PC-3 (cell line): ENCODE measurements at regions not wholly inside any gene's neighbourhood (a gene's known extent, or its start where the extent isn't known, plus 50 kb on each side); places are given as distances from the start of the nearest gene placed in this dataset.

Experiments
- ATAC-seq: fragments of 200-7000 bp; cut with Tn5 transposase; 2 replicates; pipeline ENCODE4 v1.9.1; 2020; ENCODE audit warnings: mild to moderate bottlenecking, moderate library complexity
- BruUV-seq: library from RNA; stranded (reverse); fragments of 400-500 nt; replicated peaks from 2 replicates; lab custom pipeline; 2021; lab: Mats Ljungman, UMichigan
- CTCF ChIA-PET: fragments of 300-600 bp; sonication (Branson Sonifier 250); formaldehyde crosslinking; loops from one replicate; lab custom pipeline; 2022; ENCODE audit warnings: antibody characterized with exemption; lab: Charles Lee
- POLR2A ChIA-PET: fragments of 300-600 bp; sonication (Branson Sonifier 250); formaldehyde crosslinking; loops from one replicate; lab custom pipeline; 2022; ENCODE audit warnings: antibody characterized with exemption; ENCODE audit not compliant: unreplicated experiment; lab: Charles Lee
- DNase-seq: peaks from one replicate; pipeline ENCODE4 v3.0.0-alpha.2; 2015
- H2AFZ ChIP-seq: fragments of 300-600 bp; sonication (generic); 2 replicates; pipeline ENCODE4 v1.6.0; 2016; ENCODE audit warnings: antibody characterized with exemption, low read length
- H3F3A ChIP-seq: fragments of 300-600 bp; sonication (generic); one replicate; pipeline ENCODE4 v1.6.0; 2017; ENCODE audit warnings: antibody characterized with exemption, low read length, control low read depth, mild to moderate bottlenecking; ENCODE audit not compliant: unreplicated experiment
- H3K27ac ChIP-seq: fragments of 300-600 bp; sonication (generic); 2 replicates; pipeline ENCODE4 v1.5.1; 2016; ENCODE audit warnings: mild to moderate bottlenecking, low read length
- H3K27me3 ChIP-seq: fragments of 300-600 bp; sonication (generic); 2 replicates; pipeline ENCODE4 v1.6.1; 2016; ENCODE audit warnings: low read length, mixed read lengths
- H3K36me3 ChIP-seq: fragments of 300-600 bp; sonication (generic); 2 replicates; pipeline ENCODE4 v1.6.1; 2016; ENCODE audit warnings: low read depth, mixed run types, low read length, mixed read lengths
- H3K4me1 ChIP-seq: fragments of 300-600 bp; sonication (generic); 2 replicates; pipeline ENCODE4 v1.5.1; 2016; ENCODE audit warnings: low read length; ENCODE audit not compliant: insufficient read depth
- H3K4me2 ChIP-seq: fragments of 300-600 bp; sonication (generic); 2 replicates; pipeline ENCODE4 v1.6.0; 2016; ENCODE audit warnings: low read length
- H3K4me3 ChIP-seq: fragments of 300-600 bp; sonication (generic); 2 replicates; pipeline ENCODE4 v1.5.1; 2016; ENCODE audit warnings: mild to moderate bottlenecking, low read length, mixed read lengths
- H3K79me2 ChIP-seq: fragments of 300-600 bp; sonication (generic); 2 replicates; pipeline ENCODE4 v1.6.1; 2017; ENCODE audit warnings: low read length, mixed read lengths
- H3K9ac ChIP-seq: fragments of 300-600 bp; sonication (generic); 2 replicates; pipeline ENCODE4 v1.6.0; 2016; ENCODE audit warnings: mild to moderate bottlenecking, low read length
- H3K9me2 ChIP-seq: fragments of 300-600 bp; sonication (generic); replicated peaks from 2 replicates; pipeline ENCODE4 v1.6.1; 2016; ENCODE audit warnings: mixed run types, low read length, mixed read lengths
- H3K9me3 ChIP-seq: fragments of 300-600 bp; sonication (generic); 2 replicates; pipeline ENCODE4 v1.6.1; 2016; ENCODE audit warnings: low read length, mixed read lengths
- H4K20me1 ChIP-seq: fragments of 300-600 bp; sonication (generic); 2 replicates; pipeline ENCODE4 v1.6.1; 2016; ENCODE audit warnings: low read length, mixed read lengths
- CTCF ChIP-seq: fragments of 300-600 bp; sonication (generic); conservative IDR thresholded peaks from 2 replicates; pipeline ENCODE4 v1.5.1; 2017; ENCODE audit warnings: antibody characterized with exemption, low read depth, mild to moderate bottlenecking, low read length
- EZH2 ChIP-seq: fragments of 300-600 bp; sonication (generic); IDR thresholded peaks from one replicate; pipeline ENCODE4 v1.6.1; 2017; ENCODE audit warnings: antibody characterized with exemption, mild to moderate bottlenecking, low read length; ENCODE audit not compliant: unreplicated experiment
- EZH2phosphoT487 ChIP-seq: fragments of 300-600 bp; sonication (generic); IDR thresholded peaks from 2 replicates; pipeline ENCODE4 v1.6.1; 2018; ENCODE audit warnings: mild to moderate bottlenecking, antibody characterized with exemption, low read length, borderline replicate concordance
- intact Hi-C: fragments of 100-400 bp; cut with micrococcal nuclease; formaldehyde crosslinking; loops from 2 replicates; pipeline ENCODE4 v1.9.0; 2023

GRCh38 chr5:108660291-108660690, 87.4 kb upstream of the FER start:
- ATAC-seq (no peak), DNase-seq (no peak)
- no peaks in the 10 kb centered on the region for H3K36me3 ChIP-seq
- no peaks in the 10 kb centered on the region for H3K9me2 ChIP-seq
- no peak overlapping the region for H3K27ac ChIP-seq
- no peaks in the 10 kb centered on the region for H4K20me1 ChIP-seq
- TF ChIP-seq CTCF (no peak), EZH2 (no peak), EZH2phosphoT487 (no peak)
- intact Hi-C loops: no loop called here
- no TSS peak for BruUV-seq
- no peak overlapping the region for H3K4me3 ChIP-seq
- no peak overlapping the region for H3K4me2 ChIP-seq
- H3K9ac ChIP-seq: no peak overlapping the region
- no peaks in the 10 kb centered on the region for H3K9me3 ChIP-seq
- H3F3A ChIP-seq: no peaks in the 10 kb centered on the region
- H3K27me3 ChIP-seq: no peaks in the 10 kb centered on the region
- CTCF ChIA-PET: no interaction called here
- H3K4me1 ChIP-seq: peaks cover 30% of the 10 kb centered on the region
- H2AFZ ChIP-seq: no peak overlapping the region
- H3K79me2 ChIP-seq: no peaks in the 10 kb centered on the region
- POLR2A ChIA-PET: no interaction called here

- TF ChIP-seq EZH2phosphoT487 (no peak), EZH2 (no peak), CTCF (no peak)
- H3K4me3 ChIP-seq: no peak overlapping the region
- H3K4me2 ChIP-seq: no peak overlapping the region
- no peak overlapping the region for H2AFZ ChIP-seq
- H3K4me1 ChIP-seq: peaks cover 30% of the 10 kb centered on the region
- no peak for ATAC-seq
- no peaks in the 10 kb centered on the region for H4K20me1 ChIP-seq
- DNase-seq: no peak
- POLR2A ChIA-PET: no interaction called here
- CTCF ChIA-PET: no interaction called here
- no peaks in the 10 kb centered on the region for H3K9me3 ChIP-seq
- intact Hi-C loops: no loop called here
- H3K36me3 ChIP-seq: no peaks in the 10 kb centered on the region
- BruUV-seq: no TSS peak
- H3K9ac ChIP-seq: no peak overlapping the region
- no peak overlapping the region for H3K27ac ChIP-seq
- no peaks in the 10 kb centered on the region for H3K9me2 ChIP-seq
- H3K27me3 ChIP-seq: no peaks in the 10 kb centered on the region
- H3F3A ChIP-seq: no peaks in the 10 kb centered on the region
- H3K79me2 ChIP-seq: no peaks in the 10 kb centered on the region
These were observed 88.2 kb upstream of the FER start for GRCh38 chr5:108659531-108659930.

GRCh38 chr5:108655750-108656450, 91.8 kb upstream of the FER start:
- Histone ChIP-seq H3K79me2 (no peaks in the 10 kb centered on the region), H3K4me2 (peak overlapping the region; percentile 53), H3K9me2 (no peaks in the 10 kb centered on the region), H3K4me1 (peaks cover 22% of the 10 kb centered on the region), H3K9me3 (no peaks in the 10 kb centered on the region), H3K9ac (no peak overlapping the region), H3K27me3 (no peaks in the 10 kb centered on the region), H3K36me3 (no peaks in the 10 kb centered on the region), H3F3A (no peaks in the 10 kb centered on the region), H4K20me1 (no peaks in the 10 kb centered on the region), H2AFZ (no peak overlapping the region), H3K4me3 (no peak overlapping the region; the same call in 1 of the 2 replicates), H3K27ac (peak overlapping the region; percentile 32)
- POLR2A ChIA-PET: interaction anchor here (0.6 to 0.7 kb wide), 3 partner anchors 11 to 547 kb away, joined by 3 to 7 read pairs (median 3); no protein-coding TSS in a partner anchor
- DNase-seq (peak; percentile 87), ATAC-seq (peak; percentile 96)
- BruUV-seq: no TSS peak
- TF ChIP-seq EZH2phosphoT487 (no peak), CTCF (no peak), EZH2 (no peak)
- intact Hi-C loops: no loop called here
- CTCF ChIA-PET: interaction anchor here (1.0 kb wide), 1 partner anchor 13 kb away, joined by 4 read pairs; no protein-coding TSS in a partner anchor
